HEK293T (cell line): ENCODE measurements at regions not wholly inside any gene's neighbourhood (a gene's known extent, or its start where the extent isn't known, plus 50 kb on each side); places are given as distances from the start of the nearest gene placed in this dataset.

ENCODE experiments used
- FOXM1 ChIP-seq: fragments of 450-650 bp; IDR thresholded peaks from 2 replicates; pipeline ENCODE4 v1.6.1; 2017; ENCODE audit warnings: mild to moderate bottlenecking, borderline replicate concordance
- HDGF ChIP-seq: fragments of 450-650 bp; IDR thresholded peaks from 2 replicates; pipeline ENCODE4 v1.6.1; 2017; ENCODE audit warnings: antibody characterized with exemption, borderline replicate concordance
- NFRKB ChIP-seq: fragments of 450-650 bp; IDR thresholded peaks from 2 replicates; pipeline ENCODE4 v1.6.1; 2016; ENCODE audit warnings: mild to moderate bottlenecking, moderate library complexity
- SP1 ChIP-seq: fragments of 450-650 bp; IDR thresholded peaks from 2 replicates; pipeline ENCODE4 v1.6.1; 2017
- SUZ12 ChIP-seq: fragments of 450-650 bp; IDR thresholded peaks from 2 replicates; pipeline ENCODE4 v1.6.1; 2016; ENCODE audit warnings: mild to moderate bottlenecking
- TARDBP ChIP-seq: fragments of 450-650 bp; IDR thresholded peaks from 2 replicates; pipeline ENCODE4 v1.6.1; 2016

GRCh38 chr7:45246339-45246738, 88.7 kb downstream of the RAMP3 start:
- TF ChIP-seq HDGF (no peak), SUZ12 (no peak), SP1 (no peak), NFRKB (no peak), FOXM1 (no peak), TARDBP (no peak)
